Activated gamma-delta T cell (primary cell): ENCODE measurements at regions not wholly inside any gene's neighbourhood (a gene's known extent, or its start where the extent isn't known, plus 50 kb on each side); places are given as distances from the start of the nearest gene placed in this dataset.
A peak's percentile ranks its signal among the peaks of the same experiment; 100 is the strongest.
"Not testable (repeated sequence)": the region's sequence is repeated elsewhere in the genome, so short reads cannot be mapped to it uniquely, and the experiment has no call there.

Experiments used
- DNase-seq: peaks from one replicate; lab custom pipeline; 2025; lab: John Stamatoyannopoulos, UW

- DNase-seq = not testable (repeated sequence)
These were observed 1370.0 kb downstream of the CDH12 start for GRCh38 chr5:21482983-21483650.

- not testable (repeated sequence) for DNase-seq
These were observed 1370.6 kb downstream of the CDH12 start for GRCh38 chr5:21482522-21482921.

- not testable (repeated sequence) for DNase-seq
These were observed 1371.5 kb downstream of the CDH12 start for GRCh38 chr5:21481320-21482270.

- not testable (repeated sequence) for DNase-seq
These were observed 1373.1 kb downstream of the CDH12 start for GRCh38 chr5:21480054-21480453.

GRCh38 chr5:21473981-21474380 lies 1379.2 kb downstream of the CDH12 start:
- DNase-seq = not testable (repeated sequence)

- DNase-seq = not testable (repeated sequence)
These were observed 1379.7 kb downstream of the CDH12 start for GRCh38 chr5:21473436-21473835.

- not testable (repeated sequence) for DNase-seq
These were observed 1381.5 kb downstream of the CDH12 start for GRCh38 chr5:21471691-21472090.

GRCh38 chr5:21469523-21470101 lies 1383.5 kb downstream of the CDH12 start:
- not testable (repeated sequence) for DNase-seq

GRCh38 chr5:21467544-21467943 lies 1385.6 kb downstream of the CDH12 start:
- not testable (repeated sequence) for DNase-seq

- DNase-seq = not testable (repeated sequence)
These were observed 1393.4 kb downstream of the CDH12 start for GRCh38 chr5:21459744-21460073.

GRCh38 chr5:21452449-21452848 lies 1400.7 kb downstream of the CDH12 start:
- no peak for DNase-seq

GRCh38 chr5:21432646-21433045 lies 1420.5 kb downstream of the CDH12 start:
- DNase-seq = no peak

GRCh38 chr5:21424907-21425306 lies 1428.2 kb downstream of the CDH12 start:
- DNase-seq = no peak

- no peak for DNase-seq
These were observed 1431.4 kb upstream of the CDH18 start for GRCh38 chr5:21419383-21419782.

GRCh38 chr5:21402089-21402488 lies 1414.1 kb upstream of the CDH18 start:
- DNase-seq = not testable (repeated sequence)

- DNase-seq = no peak
These were observed 1410.5 kb upstream of the CDH18 start for GRCh38 chr5:21398511-21398910.

GRCh38 chr5:21397693-21398092 lies 1409.7 kb upstream of the CDH18 start:
- DNase-seq = no peak

GRCh38 chr5:21391506-21391905 lies 1403.5 kb upstream of the CDH18 start:
- DNase-seq = no peak

- DNase-seq = not testable (repeated sequence)
These were observed 1372.8 kb upstream of the CDH18 start for GRCh38 chr5:21360754-21361153.

GRCh38 chr5:21341948-21342261 lies 1353.9 kb upstream of the CDH18 start:
- not testable (repeated sequence) for DNase-seq

GRCh38 chr5:21341203-21341947 lies 1353.4 kb upstream of the CDH18 start:
- peak; percentile 6 for DNase-seq

GRCh38 chr5:21340233-21340632 lies 1352.2 kb upstream of the CDH18 start:
- not testable (repeated sequence) for DNase-seq
